ENCODE measurements at regions not wholly inside any gene's neighbourhood (a gene's known extent, or its start where the extent isn't known, plus 50 kb on each side); places are given as distances from the start of the nearest gene placed in this dataset.

DNA sequence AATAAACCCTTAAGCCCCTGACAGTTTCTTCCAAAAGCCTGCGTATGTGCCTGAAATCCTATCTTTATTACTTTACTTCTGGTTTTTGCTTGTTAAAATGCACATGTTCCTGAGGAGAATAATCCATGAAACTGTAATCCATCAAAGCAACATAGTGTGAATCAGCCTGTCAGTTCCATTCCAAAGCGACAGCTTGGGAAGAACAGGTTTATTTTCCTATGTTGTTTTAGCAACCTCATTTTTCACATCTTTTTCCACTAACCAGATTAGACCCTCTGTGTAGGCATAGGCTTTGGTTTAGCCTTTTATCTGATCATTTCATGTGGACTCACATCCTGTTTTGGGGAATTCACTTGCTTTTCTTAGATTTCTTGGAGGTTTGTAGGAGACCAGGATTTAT lies 988.0 kb downstream of the SQOR start:
- DNase-seq (no peak), ATAC-seq (ENCODE audit: low read depth) (no peak)
- ChIA-PET POLR2A (ENCODE audit: unreplicated experiment) (no interaction called here), CTCF (no interaction called here)
- no peak overlapping the region for H2AFZ ChIP-seq (replicated peaks; ENCODE audit: low read length, poor library complexity)
- BruUV-seq (replicated peaks) = no TSS peak
- no peak for TF ChIP-seq RAD21 (IDR thresholded peaks at IDR 0.05; ENCODE audit: low read length)
- no peak for TF ChIP-seq RFX5 (IDR thresholded peaks at IDR 0.05; ENCODE audit: low read depth, low read length)
- TF ChIP-seq CHD1 (IDR thresholded peaks at IDR 0.05; ENCODE audit: low read depth, low read length) = no peak
- no peak for TF ChIP-seq SMC3 (IDR thresholded peaks at IDR 0.05; ENCODE audit: low read depth, low read length)
- TF ChIP-seq, protein P1, sequence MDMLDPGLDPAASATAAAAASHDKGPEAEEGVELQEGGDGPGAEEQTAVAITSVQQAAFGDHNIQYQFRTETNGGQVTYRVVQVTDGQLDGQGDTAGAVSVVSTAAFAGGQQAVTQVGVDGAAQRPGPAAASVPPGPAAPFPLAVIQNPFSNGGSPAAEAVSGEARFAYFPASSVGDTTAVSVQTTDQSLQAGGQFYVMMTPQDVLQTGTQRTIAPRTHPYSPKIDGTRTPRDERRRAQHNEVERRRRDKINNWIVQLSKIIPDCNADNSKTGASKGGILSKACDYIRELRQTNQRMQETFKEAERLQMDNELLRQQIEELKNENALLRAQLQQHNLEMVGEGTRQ (IDR thresholded peaks at IDR 0.05; ENCODE audit: low read depth, low read length) = no peak
- TF ChIP-seq RCOR1 (IDR thresholded peaks at IDR 0.05; ENCODE audit: insufficient replicate concordance, low read length) = no peak
- no peak for TF ChIP-seq FOS (IDR thresholded peaks at IDR 0.05; ENCODE audit: low read depth, low read length)
- TF ChIP-seq BHLHE40 (IDR thresholded peaks at IDR 0.05; ENCODE audit: low read depth, low read length) = no peak
- TF ChIP-seq, protein P2, sequence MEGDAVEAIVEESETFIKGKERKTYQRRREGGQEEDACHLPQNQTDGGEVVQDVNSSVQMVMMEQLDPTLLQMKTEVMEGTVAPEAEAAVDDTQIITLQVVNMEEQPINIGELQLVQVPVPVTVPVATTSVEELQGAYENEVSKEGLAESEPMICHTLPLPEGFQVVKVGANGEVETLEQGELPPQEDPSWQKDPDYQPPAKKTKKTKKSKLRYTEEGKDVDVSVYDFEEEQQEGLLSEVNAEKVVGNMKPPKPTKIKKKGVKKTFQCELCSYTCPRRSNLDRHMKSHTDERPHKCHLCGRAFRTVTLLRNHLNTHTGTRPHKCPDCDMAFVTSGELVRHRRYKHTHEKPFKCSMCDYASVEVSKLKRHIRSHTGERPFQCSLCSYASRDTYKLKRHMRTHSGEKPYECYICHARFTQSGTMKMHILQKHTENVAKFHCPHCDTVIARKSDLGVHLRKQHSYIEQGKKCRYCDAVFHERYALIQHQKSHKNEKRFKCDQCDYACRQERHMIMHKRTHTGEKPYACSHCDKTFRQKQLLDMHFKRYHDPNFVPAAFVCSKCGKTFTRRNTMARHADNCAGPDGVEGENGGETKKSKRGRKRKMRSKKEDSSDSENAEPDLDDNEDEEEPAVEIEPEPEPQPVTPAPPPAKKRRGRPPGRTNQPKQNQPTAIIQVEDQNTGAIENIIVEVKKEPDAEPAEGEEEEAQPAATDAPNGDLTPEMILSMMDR (conservative IDR thresholded peaks at IDR 0.05; ENCODE audit: low read depth, low read length) = no peak
- no peak for TF ChIP-seq MAFK (IDR thresholded peaks at IDR 0.05; ENCODE audit: low read depth, low read length)
- no peak for TF ChIP-seq MAZ (IDR thresholded peaks at IDR 0.05; ENCODE audit: borderline replicate concordance, low read depth, low read length)
- TF ChIP-seq, protein P3, sequence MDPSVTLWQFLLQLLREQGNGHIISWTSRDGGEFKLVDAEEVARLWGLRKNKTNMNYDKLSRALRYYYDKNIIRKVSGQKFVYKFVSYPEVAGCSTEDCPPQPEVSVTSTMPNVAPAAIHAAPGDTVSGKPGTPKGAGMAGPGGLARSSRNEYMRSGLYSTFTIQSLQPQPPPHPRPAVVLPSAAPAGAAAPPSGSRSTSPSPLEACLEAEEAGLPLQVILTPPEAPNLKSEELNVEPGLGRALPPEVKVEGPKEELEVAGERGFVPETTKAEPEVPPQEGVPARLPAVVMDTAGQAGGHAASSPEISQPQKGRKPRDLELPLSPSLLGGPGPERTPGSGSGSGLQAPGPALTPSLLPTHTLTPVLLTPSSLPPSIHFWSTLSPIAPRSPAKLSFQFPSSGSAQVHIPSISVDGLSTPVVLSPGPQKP (IDR thresholded peaks at IDR 0.05; ENCODE audit: borderline replicate concordance, low read depth, low read length) = no peak
- TF ChIP-seq NFE2L2 (IDR thresholded peaks at IDR 0.05; ENCODE audit: low read depth, low read length) = no peak
- TF ChIP-seq CEBPB (IDR thresholded peaks at IDR 0.05; ENCODE audit: low read depth, low read length) = no peak
- H2AK5ac ChIP-seq (ENCODE audit: low read depth, low read length) = no peak overlapping the region
- H3K18ac ChIP-seq (ENCODE audit: low read depth, low read length) = no peak overlapping the region
- H4K91ac ChIP-seq (ENCODE audit: insufficient read depth, low read depth, low read length) = no peak overlapping the region
- H3K27me3 ChIP-seq (ENCODE audit: control insufficient read depth, insufficient read depth, low read length) = no peaks in the 10 kb centered on the region
- no peaks in the 10 kb centered on the region for H3K79me1 ChIP-seq (ENCODE audit: low read depth in 1 of 2, low read length in 2 of 2)
- H3K27ac ChIP-seq (ENCODE audit: insufficient read depth, low read length) = no peak overlapping the region
- no peak overlapping the region for H2BK15ac ChIP-seq (ENCODE audit: low read depth, low read length)
- no peak overlapping the region for H4K5ac ChIP-seq (ENCODE audit: low read depth, low read length)
- H3K56ac ChIP-seq (ENCODE audit: extremely low read depth, insufficient read depth, low read length) = no peak overlapping the region
- intact Hi-C loops (cut with micrococcal nuclease) = no loop called here
- no peak overlapping the region for H3K9ac ChIP-seq (ENCODE audit: low read depth, low read length)
- H2BK5ac ChIP-seq (ENCODE audit: low read depth, low read length, poor library complexity, severe bottlenecking) = no peak overlapping the region
- H3K14ac ChIP-seq (replicated peaks; ENCODE audit: low read depth, low read length) = no peak overlapping the region
- H3K36me3 ChIP-seq (ENCODE audit: control insufficient read depth, insufficient read depth, low read length) = no peaks in the 10 kb centered on the region
- H3K4me1 ChIP-seq (ENCODE audit: control insufficient read depth, insufficient read depth, low read length) = no peaks in the 10 kb centered on the region
- in situ Hi-C loops (cut with MboI; ENCODE audit: low sequenced_read_pairs) = no loop called here
- no CpG with 5 or more reads among the region's 2 CpGs for WGBS, 2 experiments (ENCODE audit: extremely low coverage in 2 of 2, insufficient read length in 1 of 2)
- H3K9me1 ChIP-seq (ENCODE audit: insufficient read depth, low read length) = no peaks in the 10 kb centered on the region
- no peak overlapping the region for H2AK9ac ChIP-seq (replicated peaks; ENCODE audit: low read depth, low read length, poor library complexity)
- no peak overlapping the region for H3K4ac ChIP-seq (ENCODE audit: low read depth, low read length)
- dilution Hi-C loops (cut with HindIII; ENCODE audit: low sequenced_read_pairs, unreplicated experiment) = no loop called here
- H4K20me1 ChIP-seq (ENCODE audit: insufficient read depth, low read length) = no peaks in the 10 kb centered on the region
- H2BK120ac ChIP-seq (ENCODE audit: low read depth, low read length) = no peak overlapping the region
- peaks cover 6% of the 10 kb centered on the region for H3K9me3 ChIP-seq (ENCODE audit: control insufficient read depth, insufficient read depth, low read length)
- no peak overlapping the region for H3K4me3 ChIP-seq (ENCODE audit: insufficient read depth, low read depth, low read length)
- no peak overlapping the region for H3K4me2 ChIP-seq (ENCODE audit: low read depth, low read length)
- H2BK20ac ChIP-seq (ENCODE audit: low read depth, low read length) = no peak overlapping the region
- H4K8ac ChIP-seq (ENCODE audit: low read depth in 2 of 2, low read length in 2 of 2) = no peak overlapping the region
- H3K23ac ChIP-seq (ENCODE audit: low read depth, low read length) = no peak overlapping the region

Data from IMR-90 (cell line).